ENCODE measurements at regions not wholly inside any gene's neighbourhood (a gene's known extent, or its start where the extent isn't known, plus 50 kb on each side); places are given as distances from the start of the nearest gene placed in this dataset.

- DNase-seq = no peak
These were observed 51.7 kb upstream of the RTL1 start for GRCh38 chr14:100955201-100955600.

- no peak for DNase-seq
These were observed 59.0 kb upstream of the RTL1 start for GRCh38 chr14:100962494-100962893.

DNA sequence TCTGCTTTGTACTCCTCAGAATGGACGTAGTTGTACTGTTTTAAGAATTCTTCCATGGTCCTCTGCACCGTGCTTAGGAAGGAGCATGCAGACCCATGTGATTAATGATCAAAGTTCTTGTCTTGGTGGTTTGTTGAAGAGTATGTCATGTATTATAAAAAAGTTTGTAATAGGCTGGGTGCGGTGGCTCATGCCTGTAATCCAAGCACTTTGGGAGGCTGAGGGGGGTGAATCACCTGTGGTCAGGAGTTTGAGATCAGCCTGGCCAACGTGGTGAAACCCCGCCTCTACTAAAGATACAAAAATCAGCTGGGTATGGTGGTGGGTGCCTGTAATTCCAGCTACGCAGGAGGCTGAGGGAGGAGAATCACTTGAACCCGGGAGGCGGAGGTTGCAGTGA, 61.8 kb upstream of the RTL1 start:
- no peak for DNase-seq

GRCh38 chr14:100967178-100967577, 63.7 kb upstream of the RTL1 start:
- DNase-seq = no peak

GRCh38 chr14:100967930-100968329, 64.4 kb upstream of the RTL1 start:
- no peak for DNase-seq

GRCh38 chr14:100972118-100972897, 68.8 kb upstream of the RTL1 start:
- no peak for DNase-seq

- no peak for DNase-seq
These were observed 72.1 kb upstream of the RTL1 start for GRCh38 chr14:100975671-100976070.

GRCh38 chr14:100979079-100979478, 75.6 kb upstream of the RTL1 start:
- DNase-seq = no peak

GRCh38 chr14:100979780-100980179, 76.3 kb upstream of the RTL1 start:
- DNase-seq = no peak

- no peak for DNase-seq
These were observed 77.3 kb upstream of the RTL1 start for GRCh38 chr14:100980823-100981222.

DNA sequence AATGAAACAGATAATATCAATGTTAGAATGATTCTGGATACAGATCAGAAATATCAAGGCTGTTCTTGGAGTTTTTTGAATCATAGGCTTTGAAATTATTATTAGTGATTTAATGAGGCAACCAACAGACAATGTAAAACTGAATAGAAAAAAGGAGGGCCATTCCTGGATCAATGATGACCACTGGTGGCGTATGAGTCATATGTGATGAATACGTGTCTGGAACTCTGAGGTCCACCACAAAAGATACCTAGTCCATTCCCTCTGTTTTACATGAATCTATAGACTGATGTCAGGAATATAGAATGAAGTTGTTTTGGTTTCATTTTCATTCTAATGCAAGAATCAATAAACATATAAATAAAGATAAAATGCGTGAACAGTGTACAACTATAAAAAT, 78.3 kb upstream of the RTL1 start:
- no peak for DNase-seq

DNA sequence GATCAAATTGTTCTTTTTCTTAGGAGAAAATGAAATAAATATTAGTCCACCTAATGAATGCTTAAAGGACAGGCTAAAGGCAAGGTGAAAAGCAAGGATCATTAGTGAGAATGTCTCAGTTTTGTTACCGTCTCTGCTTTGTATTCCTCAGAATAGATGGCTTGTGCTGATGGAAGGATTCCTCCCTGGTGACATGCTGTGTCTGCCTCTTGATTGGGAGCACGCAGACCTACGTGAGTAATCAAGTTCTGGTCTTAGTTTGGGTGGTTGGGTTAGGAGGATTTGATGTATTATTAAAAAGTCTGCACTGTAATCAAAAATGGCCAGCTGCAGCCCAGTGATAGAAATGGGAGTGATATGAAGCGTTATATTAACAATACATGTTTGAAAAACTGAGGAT, 78.8 kb upstream of the RTL1 start:
- no peak for DNase-seq

DNA sequence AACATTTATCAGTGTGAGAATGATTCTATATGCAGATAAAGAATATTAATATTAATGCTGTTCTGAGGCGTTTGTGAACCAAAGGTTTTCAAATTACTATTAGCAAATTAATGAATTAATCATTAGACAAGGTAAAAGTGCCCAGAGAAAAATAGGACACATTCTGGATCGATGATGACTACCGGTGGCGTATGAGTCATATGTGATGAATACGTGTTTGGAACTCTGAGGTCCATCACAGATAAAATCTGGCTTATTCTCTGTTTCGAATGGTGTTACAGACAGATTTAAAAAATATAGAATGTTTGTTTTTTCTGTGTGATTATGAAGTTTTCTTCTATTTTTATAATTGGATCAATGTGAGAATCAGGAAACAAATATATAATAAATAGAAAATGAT, 79.2 kb upstream of the RTL1 start:
- DNase-seq = no peak

DNA sequence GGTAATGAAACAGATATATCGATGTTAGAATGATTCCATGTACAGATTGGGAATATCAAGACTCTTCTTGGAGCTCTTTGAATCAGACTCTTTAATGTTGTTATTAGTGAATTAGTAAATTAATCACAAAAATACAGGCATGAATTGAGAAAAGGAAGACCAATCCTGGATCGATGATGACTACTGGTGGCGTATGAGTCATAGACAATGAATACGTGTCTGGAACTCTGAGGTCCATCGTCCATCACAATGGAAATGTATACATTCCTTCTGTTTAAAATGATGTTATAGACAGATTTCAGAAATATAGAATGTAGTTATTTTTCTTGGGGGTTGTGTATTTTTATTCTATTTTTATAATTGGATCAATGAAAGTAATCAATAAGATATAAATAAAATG, 80.2 kb upstream of the RTL1 start:
- DNase-seq = no peak

DNA sequence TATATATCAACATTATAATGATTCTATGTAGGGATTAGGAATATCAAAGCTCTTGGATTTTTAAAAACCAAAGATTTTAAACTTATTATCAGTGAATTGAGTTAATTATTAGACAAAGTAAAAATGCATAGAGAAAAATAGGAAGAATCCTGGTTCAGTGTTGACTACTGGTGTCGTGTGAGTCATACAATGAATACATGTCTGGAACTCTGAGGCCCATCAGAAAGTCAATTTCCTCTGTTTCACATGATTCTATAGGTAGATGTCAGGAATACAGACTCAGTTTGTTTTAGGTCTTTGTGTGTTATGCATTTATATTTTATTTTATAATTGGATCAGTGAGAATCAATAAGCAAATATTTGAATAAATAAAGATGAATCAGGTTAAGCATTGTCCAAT, 84.5 kb upstream of the RTL1 start:
- no peak for DNase-seq

DNA sequence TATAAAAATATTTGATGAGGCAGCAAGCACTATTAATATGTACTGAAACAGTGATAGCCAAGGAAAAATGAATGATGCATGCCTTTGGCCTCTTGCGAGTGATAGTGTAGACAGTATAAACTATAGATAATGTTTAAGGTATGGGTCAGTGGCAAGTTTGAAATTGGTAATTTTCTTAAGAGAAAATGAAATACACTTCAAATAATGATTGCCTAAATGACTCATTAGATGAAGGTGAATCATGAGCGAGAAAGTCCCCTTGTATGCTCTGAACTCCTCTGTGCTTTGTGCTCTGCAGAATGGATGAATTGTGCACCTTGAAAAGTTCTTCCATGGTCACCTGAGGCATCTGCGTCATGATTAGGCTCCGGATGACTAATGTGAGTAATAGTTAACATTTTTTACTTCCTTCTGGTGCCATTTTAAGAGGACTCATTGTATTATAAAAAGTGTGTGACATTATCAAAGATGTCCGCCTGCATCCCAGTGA, 84.9 kb upstream of the RTL1 start:
- DNase-seq = no peak

DNA sequence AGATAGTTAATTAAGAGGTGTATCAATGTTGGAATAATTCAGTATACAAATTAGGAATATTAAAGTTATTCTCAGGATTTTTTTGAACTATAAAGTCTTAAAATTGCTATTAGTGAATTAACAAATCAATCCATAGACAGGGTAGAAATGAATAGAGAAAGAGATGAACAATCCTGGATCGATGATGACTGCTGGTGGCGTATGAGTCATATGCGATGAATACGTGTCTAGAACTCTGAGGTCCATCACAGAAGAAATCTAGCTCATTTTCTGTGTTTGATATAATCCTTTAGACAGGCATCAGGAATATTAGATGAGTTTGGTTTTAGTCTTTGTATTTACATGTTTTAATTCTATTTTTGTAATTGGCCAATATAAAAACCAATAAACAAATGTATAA, 85.4 kb upstream of the RTL1 start:
- DNase-seq = no peak

DNA sequence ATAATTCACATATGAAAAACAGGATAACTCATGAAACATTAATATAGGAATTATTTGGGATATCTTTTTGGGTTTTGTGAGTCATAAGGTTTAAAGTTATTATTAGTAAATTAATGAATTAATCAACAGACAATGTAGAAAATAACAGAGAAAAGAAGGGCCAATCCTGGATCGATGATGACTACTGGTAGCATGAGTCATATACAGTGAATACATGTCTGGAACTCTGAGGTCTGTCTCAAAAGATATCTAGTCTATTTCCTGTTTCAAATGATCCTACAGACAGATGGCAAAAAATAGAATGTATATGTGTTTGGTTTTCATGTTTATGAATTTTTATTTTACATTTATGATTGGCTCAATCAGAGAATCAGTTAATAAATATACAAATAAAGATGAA, 86.4 kb upstream of the RTL1 start:
- no peak for DNase-seq

DNA sequence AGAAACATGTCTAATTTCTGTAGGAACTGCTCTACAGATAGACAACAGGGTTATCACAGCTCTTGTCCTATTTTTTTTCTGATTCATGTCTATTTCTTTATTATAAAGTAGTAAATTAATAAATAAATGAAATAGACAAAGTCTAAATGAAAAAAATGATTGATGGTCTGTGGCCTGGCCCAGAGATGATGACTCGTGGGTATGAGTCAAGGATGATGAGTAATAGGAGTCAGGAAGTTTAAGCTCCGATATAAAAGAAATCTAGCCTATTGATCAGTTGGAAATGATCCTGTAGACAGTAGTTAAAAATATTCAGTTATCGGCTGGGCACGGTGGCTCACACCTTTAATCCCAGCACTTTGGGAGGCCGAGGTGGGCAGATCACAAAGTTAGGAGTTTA, 90.6 kb upstream of the RTL1 start:
- DNase-seq = no peak

DNA sequence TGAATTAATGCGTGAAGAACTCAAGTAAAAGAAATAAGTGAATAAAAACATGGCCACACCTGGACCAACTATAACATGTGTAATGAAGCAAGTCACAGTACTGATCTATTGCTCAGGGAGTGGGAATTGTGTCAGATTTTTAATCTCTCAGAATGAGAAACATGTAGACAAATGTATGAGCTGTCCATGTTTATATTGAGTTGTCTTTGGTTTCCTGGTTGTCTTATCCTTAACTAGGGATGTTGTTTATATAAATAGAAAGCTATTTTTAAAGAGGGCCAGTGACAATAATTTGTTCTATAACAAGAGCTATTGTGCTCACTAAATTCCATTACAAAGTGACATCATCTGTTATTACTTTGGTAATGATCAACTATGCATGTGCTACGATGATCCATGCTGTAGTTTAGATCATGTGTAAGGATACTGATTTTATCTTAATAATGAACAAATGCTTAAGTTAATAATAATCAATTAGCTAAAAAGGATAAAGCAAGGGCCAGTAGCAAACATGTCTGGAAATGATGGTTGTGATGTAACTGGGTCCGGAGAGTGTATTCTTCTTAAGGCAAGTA, 91.3 kb upstream of the RTL1 start:
- DNase-seq = no peak

DNA sequence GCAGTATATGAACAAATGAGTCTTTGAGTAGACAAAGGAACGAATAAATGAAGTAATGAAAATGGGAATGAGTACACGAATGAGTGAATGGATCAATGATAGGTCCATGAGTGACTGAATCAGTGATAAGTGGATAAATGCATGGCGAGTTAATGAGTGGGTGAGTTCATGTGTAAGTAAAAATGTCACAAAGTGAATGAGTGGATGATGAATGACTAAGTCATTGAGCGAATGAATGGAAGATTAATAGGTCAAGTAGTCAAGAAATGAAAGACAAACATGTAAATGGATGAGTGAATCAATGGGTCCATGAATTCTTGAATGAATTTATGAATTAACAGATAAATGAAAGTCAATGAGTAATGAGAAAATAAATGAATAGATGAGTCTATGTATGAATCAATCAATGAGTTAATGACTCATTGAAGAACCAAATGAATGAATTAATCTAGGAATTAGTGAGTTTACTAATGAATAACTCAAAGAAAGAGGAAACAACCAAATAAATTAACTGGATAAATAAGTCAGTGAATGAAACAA, 97.3 kb upstream of the RTL1 start:
- DNase-seq = no peak

DNA sequence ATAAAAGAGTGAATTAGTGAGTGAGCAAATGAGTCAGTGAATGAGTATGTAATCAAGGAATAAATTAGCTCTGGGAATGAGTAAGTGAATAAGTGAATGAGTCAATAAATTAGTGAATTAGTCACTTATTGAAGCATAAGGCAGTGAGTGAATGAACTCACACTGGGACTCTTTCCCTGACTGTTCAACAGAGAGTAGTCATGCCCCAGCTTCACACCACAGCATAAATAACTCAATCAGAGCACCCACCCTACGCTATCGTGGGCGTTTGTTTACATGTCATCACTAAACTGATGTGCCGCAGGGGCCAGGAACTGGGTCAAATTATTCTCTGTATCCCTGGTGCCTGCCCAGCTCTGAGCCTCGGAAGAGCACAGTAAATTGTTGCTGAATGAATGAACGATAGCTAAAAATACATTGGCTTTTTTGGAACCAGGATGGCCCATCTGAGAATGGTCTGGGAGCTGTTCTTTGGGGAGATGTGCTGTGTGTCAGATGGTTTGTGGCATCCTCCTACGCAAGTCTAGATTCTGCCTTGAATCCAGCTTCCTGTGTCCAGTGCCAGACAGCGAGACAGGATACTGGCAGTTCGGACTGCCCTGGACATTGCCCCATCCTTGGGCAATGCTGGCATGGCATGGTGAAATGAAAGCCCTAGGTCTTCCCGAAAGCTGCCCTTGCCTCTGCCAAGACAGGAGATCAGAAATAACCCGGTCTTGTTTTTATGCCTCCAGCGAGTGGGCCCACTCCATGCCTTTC, 98.0 kb upstream of the RTL1 start:
- DNase-seq = no peak

GRCh38 chr14:101002738-101003137, 99.2 kb upstream of the RTL1 start:
- no peak for DNase-seq

DNA sequence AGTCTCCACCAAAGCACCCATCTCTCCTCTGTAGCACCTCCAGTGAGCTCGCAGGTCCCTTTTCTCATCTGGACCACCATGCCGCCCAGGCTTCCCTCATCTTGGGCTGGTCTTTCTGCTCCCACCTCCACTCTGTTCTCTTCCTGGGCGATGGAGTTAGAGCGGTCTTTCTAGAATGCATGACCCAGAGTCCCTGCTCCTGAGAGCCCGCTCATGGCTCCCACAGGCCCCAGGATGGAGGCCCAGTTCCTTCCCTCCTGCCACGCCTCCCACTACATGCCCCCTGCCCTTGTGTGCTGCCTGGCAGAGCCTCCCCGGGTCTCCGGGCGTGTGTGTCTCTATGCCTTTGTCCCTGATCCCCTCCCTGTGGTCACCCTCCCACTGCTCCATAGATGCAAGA, 100.7 kb upstream of the RTL1 start:
- no peak for DNase-seq

Measured in NCI-H2081 treated with DMSO at 0.1 percent for 48 hours (cell line).